H9 (cell line): ENCODE measurements at regions not wholly inside any gene's neighbourhood (a gene's known extent, or its start where the extent isn't known, plus 50 kb on each side); places are given as distances from the start of the nearest gene placed in this dataset.

Source experiments
- DNase-seq: peaks from one replicate; pipeline ENCODE4 v3.0.0-alpha.2; 2017
- H2AFZ ChIP-seq: one replicate; pipeline ENCODE4 v1.6.1; 2013; ENCODE audit warnings: mild to moderate bottlenecking, low read length, control low read depth, moderate library complexity
- H2AK5ac ChIP-seq: 2 replicates; pipeline ENCODE4 v1.6.1; 2013; ENCODE audit warnings: low read length, control low read depth, mixed read lengths; ENCODE audit not compliant: insufficient read length
- H2BK120ac ChIP-seq: one replicate; pipeline ENCODE4 v1.6.1; 2013; ENCODE audit warnings: low read depth, mild to moderate bottlenecking, low read length, control low read depth, inconsistent platforms; ENCODE audit not compliant: poor library complexity, severe bottlenecking
- H2BK12ac ChIP-seq: 2 replicates; pipeline ENCODE4 v1.6.1; 2013; ENCODE audit warnings: low read length, control low read depth, mixed read lengths, low read depth; ENCODE audit not compliant: insufficient read length
- H2BK15ac ChIP-seq: 2 replicates; pipeline ENCODE4 v1.6.1; 2013; ENCODE audit warnings: low read depth, low read length, control low read depth
- H2BK20ac ChIP-seq: one replicate; pipeline ENCODE4 v1.6.1; 2013; ENCODE audit warnings: low read depth, mild to moderate bottlenecking, low read length, control low read depth, inconsistent platforms; ENCODE audit not compliant: poor library complexity, severe bottlenecking
- H2BK5ac ChIP-seq: 2 replicates; pipeline ENCODE4 v1.6.1; 2013; ENCODE audit warnings: low read length, control low read depth, mixed read lengths; ENCODE audit not compliant: insufficient read length
- H3K14ac ChIP-seq: 2 replicates; pipeline ENCODE4 v1.6.1; 2013; ENCODE audit warnings: low read length, control low read depth; ENCODE audit not compliant: insufficient read depth
- H3K18ac ChIP-seq: 2 replicates; pipeline ENCODE4 v1.6.1; 2013; ENCODE audit warnings: low read depth, mild to moderate bottlenecking, mixed read lengths, low read length, control low read depth; ENCODE audit not compliant: insufficient read length
- H3K23ac ChIP-seq: 2 replicates; pipeline ENCODE4 v1.6.1; 2013; ENCODE audit warnings: low read length, control low read depth, mixed read lengths, low read depth; ENCODE audit not compliant: insufficient read length
- H3K23me2 ChIP-seq: 2 replicates; pipeline ENCODE4 v1.6.1; 2013; ENCODE audit warnings: low read depth, mild to moderate bottlenecking, mixed read lengths, low read length, control low read depth; ENCODE audit not compliant: insufficient read length, poor library complexity, severe bottlenecking
- H3K27ac ChIP-seq: 2 replicates; pipeline ENCODE4 v1.5.1; 2013; ENCODE audit warnings: low read length, control low read depth, mixed read lengths, low read depth; ENCODE audit not compliant: insufficient read length
- H3K27me3 ChIP-seq: 2 replicates; pipeline ENCODE4 v1.6.1; 2013; ENCODE audit warnings: low read length, control low read depth, inconsistent platforms; ENCODE audit not compliant: insufficient read depth
- H3K4ac ChIP-seq: 2 replicates; pipeline ENCODE4 v1.6.1; 2013; ENCODE audit warnings: low read depth, mild to moderate bottlenecking, control low read depth, inconsistent platforms, low read length, moderate library complexity
- H3K4me1 ChIP-seq: 2 replicates; pipeline ENCODE4 v1.6.1; 2013; ENCODE audit warnings: low read length, control low read depth, inconsistent platforms; ENCODE audit not compliant: insufficient read depth
- H3K4me2 ChIP-seq: 2 replicates; pipeline ENCODE4 v1.6.1; 2013; ENCODE audit warnings: low read length, control low read depth, mixed read lengths; ENCODE audit not compliant: insufficient read length, insufficient read depth
- H3K56ac ChIP-seq: 2 replicates; pipeline ENCODE4 v1.6.1; 2013; ENCODE audit warnings: low read depth, mild to moderate bottlenecking, mixed read lengths, low read length, control low read depth; ENCODE audit not compliant: insufficient read length
- H3K79me1 ChIP-seq: 2 replicates; pipeline ENCODE4 v1.6.1; 2013; ENCODE audit warnings: low read depth, mild to moderate bottlenecking, moderate library complexity, low read length, control low read depth, inconsistent platforms; ENCODE audit not compliant: insufficient read depth, poor library complexity, severe bottlenecking
- H3K79me2 ChIP-seq: 2 replicates; pipeline ENCODE4 v1.6.1; 2013; ENCODE audit warnings: low read length, control low read depth, inconsistent platforms; ENCODE audit not compliant: insufficient read depth
- H3K9ac ChIP-seq: 2 replicates; pipeline ENCODE4 v1.6.1; 2013; ENCODE audit warnings: low read length, control low read depth, mixed read lengths; ENCODE audit not compliant: insufficient read length; ENCODE audit errors: extremely low read depth
- H3K9me3 ChIP-seq: one replicate; pipeline ENCODE4 v1.6.1; 2013; ENCODE audit warnings: low read depth, low read length, inconsistent platforms; ENCODE audit not compliant: control insufficient read depth
- H3T11ph ChIP-seq: one replicate; pipeline ENCODE4 v1.6.1; 2013; ENCODE audit warnings: mild to moderate bottlenecking, low read length, control low read depth, inconsistent platforms
- H4K20me1 ChIP-seq: one replicate; pipeline ENCODE4 v1.6.1; 2013; ENCODE audit not compliant: control insufficient read depth, insufficient read length, insufficient read depth
- H4K5ac ChIP-seq: 2 replicates; pipeline ENCODE4 v1.6.1; 2013; ENCODE audit warnings: low read depth, mild to moderate bottlenecking, mixed read lengths, low read length, control low read depth; ENCODE audit not compliant: insufficient read length
- H4K8ac ChIP-seq: replicated peaks from 2 replicates; pipeline ENCODE4 v1.6.1; 2013; ENCODE audit warnings: low read length, control low read depth, mixed read lengths, low read depth; ENCODE audit not compliant: insufficient read length
- H4K91ac ChIP-seq: 2 replicates; pipeline ENCODE4 v1.6.1; 2013; ENCODE audit warnings: low read depth, mild to moderate bottlenecking, moderate library complexity, mixed read lengths, low read length, control low read depth; ENCODE audit not compliant: insufficient read length
- H3K27ac Mint-ChIP-seq, 3 experiments: 2 replicates in 2 of 3; 3 replicates in 1 of 3; pipeline ENCODE4 v1.8.0; 2020 to 2021; ENCODE audit warnings: mixed read lengths in 3 of 3, mild to moderate bottlenecking in 1 of 3, moderate library complexity in 1 of 3
- H3K27me3 Mint-ChIP-seq: 2 replicates; pipeline ENCODE4 v1.8.0; 2021; ENCODE audit warnings: low read depth, mild to moderate bottlenecking, moderate library complexity, mixed read lengths
- H3K36me3 Mint-ChIP-seq, 3 experiments: 2 replicates in 2 of 3; 3 replicates in 1 of 3; pipeline ENCODE4 v1.8.0; 2020 to 2021; ENCODE audit warnings: low read depth in 3 of 3, mixed read lengths in 3 of 3; ENCODE audit not compliant: insufficient read depth in 1 of 3
- H3K4me1 Mint-ChIP-seq, 2 experiments: 2 replicates each; pipeline ENCODE4 v1.8.0; 2020; ENCODE audit warnings: mixed read lengths in 2 of 2
- H3K4me3 Mint-ChIP-seq, 2 experiments: 2 replicates in 1 of 2; 3 replicates in 1 of 2; pipeline ENCODE4 v1.8.0; 2020 to 2021; ENCODE audit warnings: mild to moderate bottlenecking in 2 of 2, mixed read lengths in 2 of 2, moderate library complexity in 1 of 2
- H3K9me3 Mint-ChIP-seq, 2 experiments: 2 replicates in 1 of 2; 3 replicates in 1 of 2; pipeline ENCODE4 v1.8.0; 2020; ENCODE audit warnings: mild to moderate bottlenecking in 2 of 2, mixed read lengths in 2 of 2, moderate library complexity in 1 of 2
- WGBS: extraction: QIAGEN DNeasy Blood & Tissue Kit; methylation state at CpG from one replicate; pipeline ENCODE4 v1.1.7; 2013; ENCODE audit warnings: missing lambda C conversion rate, low lambda C conversion rate, mixed read lengths; ENCODE audit not compliant: insufficient read length; ENCODE audit errors: extremely low coverage; 5-methylcytosine and 5-hydroxymethylcytosine counted together
- TF ChIP-seq, protein P1 (sequence below): fragments of 200-600 bp; sonication (generic); conservative IDR thresholded peaks from 3 replicates; pipeline ENCODE4 v1.8.0; 2021; ENCODE audit warnings: antibody characterized with exemption, mild to moderate bottlenecking

DNA sequence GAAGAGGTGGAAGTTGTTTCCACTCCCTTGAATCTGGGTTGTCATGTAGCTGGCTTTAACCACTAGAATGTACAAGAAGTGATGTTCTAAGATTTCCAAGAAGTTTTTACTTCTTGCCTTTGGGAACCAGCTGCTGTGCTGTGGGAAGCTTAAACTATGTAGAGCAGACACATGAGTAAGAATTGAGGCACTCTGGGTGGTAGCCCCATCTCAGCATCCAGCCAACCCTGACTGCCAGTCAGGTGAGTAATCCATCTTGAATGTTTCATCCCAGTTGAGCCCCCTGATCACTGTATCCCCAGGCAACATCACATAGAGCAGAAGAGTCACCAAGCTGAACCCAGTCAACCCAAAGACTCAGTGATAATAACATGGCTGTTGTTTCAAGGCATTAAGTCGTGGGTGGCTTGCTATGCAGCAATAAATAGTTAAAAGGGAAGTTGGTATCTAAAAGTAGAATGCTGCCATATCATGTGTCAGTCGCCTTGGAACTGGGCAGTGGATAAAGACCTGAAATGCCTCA is 62.8 kb upstream of the GPR139 start:
- Mint-ChIP-seq H3K27ac (no peak overlapping the region; a peak in 1 of 7 replicates), H3K4me3 (no peak overlapping the region), H3K36me3 (peaks cover 0 to 4% (median 0%) of the 10 kb centered on the region in 3 experiments; a peak in 1 of 7 replicates), H3K27me3 (no peaks in the 10 kb centered on the region), H3K9me3 (peaks cover 0 to 3% of the 10 kb centered on the region in 2 experiments; a peak in 1 of 5 replicates), H3K4me1 (peaks cover 2 to 4% of the 10 kb centered on the region in 2 experiments; a peak in 3 of 4 replicates)
- Histone ChIP-seq H4K91ac (no peak overlapping the region), H2BK120ac (no peak overlapping the region), H4K20me1 (no peaks in the 10 kb centered on the region), H2BK15ac (no peak overlapping the region), H3K14ac (no peak overlapping the region), H2BK12ac (no peak overlapping the region), H2BK20ac (no peak overlapping the region), H3K4me2 (no peak overlapping the region), H3K79me2 (no peaks in the 10 kb centered on the region), H3K9ac (no peak overlapping the region), H3K56ac (no peak overlapping the region), H3K23me2 (no peaks in the 10 kb centered on the region), H4K5ac (no peak overlapping the region), H3K9me3 (no peaks in the 10 kb centered on the region), H3K79me1 (no peaks in the 10 kb centered on the region), H3K4me1 (no peaks in the 10 kb centered on the region), H4K8ac (no peak overlapping the region), H3K27me3 (no peaks in the 10 kb centered on the region), H3T11ph (no peak overlapping the region), H3K4ac (no peak overlapping the region), H2AK5ac (no peak overlapping the region), H2BK5ac (no peak overlapping the region), H3K27ac (no peak overlapping the region), H3K18ac (no peak overlapping the region), H2AFZ (no peak overlapping the region), H3K23ac (no peak overlapping the region)
- no CpG with 5 or more reads among the region's 2 CpGs for WGBS
- TF ChIP-seq, protein P1, sequence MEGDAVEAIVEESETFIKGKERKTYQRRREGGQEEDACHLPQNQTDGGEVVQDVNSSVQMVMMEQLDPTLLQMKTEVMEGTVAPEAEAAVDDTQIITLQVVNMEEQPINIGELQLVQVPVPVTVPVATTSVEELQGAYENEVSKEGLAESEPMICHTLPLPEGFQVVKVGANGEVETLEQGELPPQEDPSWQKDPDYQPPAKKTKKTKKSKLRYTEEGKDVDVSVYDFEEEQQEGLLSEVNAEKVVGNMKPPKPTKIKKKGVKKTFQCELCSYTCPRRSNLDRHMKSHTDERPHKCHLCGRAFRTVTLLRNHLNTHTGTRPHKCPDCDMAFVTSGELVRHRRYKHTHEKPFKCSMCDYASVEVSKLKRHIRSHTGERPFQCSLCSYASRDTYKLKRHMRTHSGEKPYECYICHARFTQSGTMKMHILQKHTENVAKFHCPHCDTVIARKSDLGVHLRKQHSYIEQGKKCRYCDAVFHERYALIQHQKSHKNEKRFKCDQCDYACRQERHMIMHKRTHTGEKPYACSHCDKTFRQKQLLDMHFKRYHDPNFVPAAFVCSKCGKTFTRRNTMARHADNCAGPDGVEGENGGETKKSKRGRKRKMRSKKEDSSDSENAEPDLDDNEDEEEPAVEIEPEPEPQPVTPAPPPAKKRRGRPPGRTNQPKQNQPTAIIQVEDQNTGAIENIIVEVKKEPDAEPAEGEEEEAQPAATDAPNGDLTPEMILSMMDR, result no peak
- no peak for DNase-seq
